SKM-1 (cell line): ENCODE measurements at regions not wholly inside any gene's neighbourhood (a gene's known extent, or its start where the extent isn't known, plus 50 kb on each side); places are given as distances from the start of the nearest gene placed in this dataset.
"Not testable (repeated sequence)": the region's sequence is repeated elsewhere in the genome, so short reads cannot be mapped to it uniquely, and the experiment has no call there.

Experiments used
- DNase-seq: peaks from one replicate; lab custom pipeline; 2025; ENCODE audit not compliant: unreplicated experiment; lab: John Stamatoyannopoulos, UW

GRCh38 chr9:85487872-85488271 lies 253.9 kb downstream of the AGTPBP1 start:
- DNase-seq = no peak

DNA sequence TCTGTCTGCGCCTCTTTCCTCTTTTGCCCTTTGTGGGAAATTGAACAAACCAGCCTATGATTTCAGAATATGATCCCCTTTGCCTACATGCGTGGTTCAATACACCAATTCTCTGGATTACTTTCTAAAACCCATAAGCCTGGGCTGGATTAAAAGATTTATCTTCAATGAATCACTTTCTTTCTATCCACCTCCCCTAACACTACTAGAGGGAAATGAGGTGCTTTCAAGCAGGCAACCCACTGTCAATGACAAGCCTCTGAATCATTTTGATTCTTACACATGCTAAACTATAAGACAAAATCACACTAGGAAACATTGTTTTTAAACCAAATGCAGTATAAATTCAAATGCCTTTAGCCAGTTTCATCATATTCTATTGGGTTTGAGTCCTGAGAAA lies 257.5 kb downstream of the AGTPBP1 start:
- DNase-seq = no peak

- no peak for DNase-seq
These were observed 258.5 kb downstream of the AGTPBP1 start for GRCh38 chr9:85483208-85483607.

DNA sequence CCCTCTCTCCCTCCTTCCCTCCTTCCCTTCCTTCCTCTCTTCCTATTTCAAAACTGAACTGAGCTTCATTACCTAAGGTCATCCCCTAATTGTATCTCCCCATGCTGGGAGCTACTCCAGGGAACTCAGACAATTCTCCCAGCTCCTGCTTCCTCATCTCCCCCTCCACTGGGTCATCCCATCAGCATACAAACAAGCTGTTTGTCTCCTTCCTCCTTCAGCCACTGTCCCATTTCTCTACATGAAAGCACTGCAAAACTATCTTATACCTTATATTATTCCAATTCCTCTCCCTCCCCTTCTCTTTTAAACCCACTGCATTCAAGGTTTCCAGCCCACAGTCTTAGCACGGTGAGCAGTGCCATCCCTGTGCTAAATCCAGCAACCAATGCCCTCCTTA lies 262.4 kb downstream of the AGTPBP1 start:
- DNase-seq = no peak

DNA sequence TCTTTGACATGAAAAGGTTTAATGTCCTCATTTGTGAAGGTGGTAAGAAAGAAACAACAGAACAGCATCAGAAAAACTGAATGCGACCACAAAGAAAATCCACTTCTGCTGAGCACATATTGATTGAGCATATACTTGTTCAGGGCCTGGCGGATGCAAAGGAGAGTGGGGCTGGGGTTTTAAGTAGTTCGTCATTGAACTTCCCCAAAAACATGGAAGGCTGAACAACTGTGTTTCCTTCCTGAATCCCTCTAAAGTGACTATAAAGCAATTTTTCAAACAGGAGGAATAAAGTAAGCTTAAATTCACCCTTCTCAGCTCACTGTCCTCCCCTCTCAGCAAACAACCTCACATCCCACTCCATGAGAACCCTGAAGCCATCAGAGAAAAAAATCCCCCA lies 262.9 kb downstream of the AGTPBP1 start:
- no peak for DNase-seq

- DNase-seq = not testable (repeated sequence)
These were observed 266.9 kb downstream of the AGTPBP1 start for GRCh38 chr9:85474896-85475295.

- no peak for DNase-seq
These were observed 270.0 kb downstream of the AGTPBP1 start for GRCh38 chr9:85471791-85472190.

GRCh38 chr9:85469041-85469440 lies 272.7 kb downstream of the AGTPBP1 start:
- DNase-seq = no peak

DNA sequence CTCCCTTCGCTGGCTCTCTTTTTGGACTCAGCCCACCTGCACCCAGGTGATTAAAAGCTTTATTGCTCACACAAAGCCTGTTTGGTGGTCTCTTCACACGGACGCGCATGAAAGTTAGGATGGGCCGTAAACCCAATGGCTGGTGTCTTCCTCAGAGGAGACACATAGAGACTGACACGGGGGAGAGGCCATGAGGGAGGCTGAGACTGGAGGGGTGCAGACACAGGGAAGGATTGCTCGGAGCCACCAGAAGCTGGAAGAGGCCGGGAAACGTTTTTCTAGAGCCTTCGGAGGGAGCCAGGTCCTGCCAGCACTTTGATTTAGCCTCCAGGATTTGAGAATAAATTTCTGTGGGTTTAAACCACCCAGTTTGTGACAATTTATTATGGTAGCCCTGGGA lies 274.9 kb downstream of the AGTPBP1 start:
- no peak for DNase-seq

- DNase-seq = not testable (repeated sequence)
These were observed 283.5 kb downstream of the AGTPBP1 start for GRCh38 chr9:85458114-85458864.

GRCh38 chr9:85453850-85454249 lies 287.9 kb downstream of the AGTPBP1 start:
- no peak for DNase-seq

- no peak for DNase-seq
These were observed 288.9 kb downstream of the AGTPBP1 start for GRCh38 chr9:85452841-85453240.

DNA sequence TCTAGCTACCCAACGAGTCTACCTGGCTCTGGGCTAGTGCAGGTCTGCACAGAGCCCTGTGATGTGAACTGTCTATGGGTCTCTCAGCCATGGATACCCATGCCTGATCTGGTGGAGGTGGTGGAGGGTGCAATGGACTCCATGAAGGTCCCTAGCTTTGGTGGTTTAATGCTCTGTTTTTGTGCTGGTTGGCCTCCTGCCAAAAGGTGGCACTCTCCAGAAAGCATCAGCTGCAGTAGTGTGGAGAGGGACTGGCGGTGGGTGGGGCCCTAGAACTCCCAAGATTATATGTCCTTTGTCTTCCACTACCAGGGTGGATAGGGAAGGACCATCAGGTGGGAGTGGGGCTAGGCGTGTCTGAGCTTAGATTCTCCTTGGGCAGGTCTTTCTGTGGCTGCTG lies 290.1 kb downstream of the AGTPBP1 start:
- DNase-seq = no peak

DNA sequence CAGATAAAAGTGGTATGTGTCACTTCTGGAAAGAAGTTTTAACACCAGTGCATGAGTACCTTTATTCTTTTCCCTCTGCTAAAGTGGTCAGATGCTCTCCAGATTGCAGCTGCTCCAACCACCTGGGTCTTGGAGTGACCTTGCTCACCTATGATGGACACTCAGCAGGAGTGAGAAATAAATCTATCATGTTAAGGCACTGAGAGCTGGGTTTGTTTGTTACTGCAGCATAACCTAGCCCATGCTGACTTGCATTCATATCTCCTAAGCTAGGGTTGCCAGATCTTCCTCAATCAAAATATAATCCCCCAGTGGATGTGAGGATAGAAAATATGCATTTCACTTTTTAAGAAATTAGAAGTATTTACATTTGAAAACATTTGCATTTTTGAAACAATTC lies 295.9 kb downstream of the AGTPBP1 start:
- no peak for DNase-seq

DNA sequence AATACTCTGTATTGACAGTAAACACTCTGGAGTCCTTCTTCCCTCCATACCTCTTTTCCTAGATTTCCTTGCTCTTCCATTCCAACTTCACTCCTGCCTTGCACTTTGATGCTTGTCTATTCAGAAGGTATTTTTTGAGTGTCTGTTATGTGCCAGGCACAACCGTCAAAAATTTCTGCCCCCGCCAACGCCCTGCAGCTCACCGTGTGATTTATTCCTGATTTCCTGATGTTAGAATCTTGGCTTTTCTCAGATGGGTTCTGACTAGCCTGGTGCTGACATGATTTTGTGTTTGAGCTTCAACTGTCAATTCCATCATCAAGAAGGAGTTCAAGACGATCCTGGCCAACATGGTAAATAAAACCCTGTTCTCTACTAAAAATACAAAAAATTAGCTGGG lies 297.5 kb downstream of the AGTPBP1 start:
- DNase-seq = no peak

GRCh38 chr9:85443190-85443598 lies 298.6 kb downstream of the AGTPBP1 start:
- no peak for DNase-seq

GRCh38 chr9:85439791-85440190 lies 302.0 kb downstream of the AGTPBP1 start:
- no peak for DNase-seq

DNA sequence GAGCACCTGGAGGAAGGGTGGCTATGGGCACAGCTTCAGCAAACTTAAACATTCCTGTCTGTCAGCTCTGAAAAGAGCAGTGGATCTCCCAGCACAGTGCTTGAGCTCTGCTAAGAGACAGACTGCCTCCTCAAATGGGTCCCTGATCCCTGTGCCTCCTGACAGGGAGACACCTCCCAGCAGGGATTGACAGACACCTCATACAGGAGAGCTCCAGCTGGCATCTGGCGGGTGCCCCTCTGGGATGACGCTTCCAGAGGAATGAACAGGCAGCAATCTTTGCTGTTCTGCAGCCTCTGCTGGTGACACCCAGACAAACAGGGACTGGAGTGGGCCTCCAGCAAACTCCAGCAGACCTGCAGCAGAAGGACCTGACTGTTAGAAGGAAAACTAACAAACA lies 307.8 kb downstream of the AGTPBP1 start:
- not testable (repeated sequence) for DNase-seq

DNA sequence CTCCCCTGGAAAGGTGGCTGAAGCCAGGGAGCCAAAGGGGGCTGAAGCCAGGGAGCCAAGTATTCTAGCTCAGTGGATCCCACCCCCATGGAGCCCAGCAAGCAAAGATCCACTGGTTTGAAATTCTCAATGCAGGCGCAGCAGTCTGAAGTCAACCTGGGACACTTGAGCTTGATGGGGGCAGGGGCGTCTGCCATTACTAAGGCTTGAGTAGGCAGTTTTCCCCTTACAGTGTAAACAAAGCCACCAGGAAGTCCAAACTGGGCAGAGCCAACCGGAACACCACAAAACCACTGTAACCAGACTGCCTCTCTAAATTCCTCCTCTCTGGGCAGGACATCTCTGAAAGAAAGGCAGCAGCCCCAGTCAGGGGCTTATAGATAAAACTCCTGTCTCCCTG lies 308.2 kb downstream of the AGTPBP1 start:
- DNase-seq = not testable (repeated sequence)

DNA sequence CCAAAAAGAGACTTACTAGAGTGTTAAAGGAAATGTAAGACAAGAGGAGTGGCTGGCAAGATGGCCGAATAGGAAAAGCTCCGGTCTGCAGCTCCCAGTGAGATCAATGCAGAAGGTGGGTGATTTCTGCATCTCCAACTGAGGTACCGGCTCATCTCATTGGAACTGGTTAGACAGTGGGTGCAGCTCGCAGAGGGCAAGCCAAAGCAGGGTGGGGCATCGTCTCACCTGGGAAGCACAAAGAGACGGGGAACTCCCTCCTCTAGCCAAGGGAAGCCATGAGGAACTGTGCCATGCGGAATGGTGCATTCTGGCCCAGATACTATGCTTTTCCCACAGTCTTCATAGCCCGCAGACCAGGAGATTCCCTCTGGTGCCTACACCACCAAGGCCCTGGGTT lies 308.7 kb downstream of the AGTPBP1 start:
- DNase-seq = no peak

DNA sequence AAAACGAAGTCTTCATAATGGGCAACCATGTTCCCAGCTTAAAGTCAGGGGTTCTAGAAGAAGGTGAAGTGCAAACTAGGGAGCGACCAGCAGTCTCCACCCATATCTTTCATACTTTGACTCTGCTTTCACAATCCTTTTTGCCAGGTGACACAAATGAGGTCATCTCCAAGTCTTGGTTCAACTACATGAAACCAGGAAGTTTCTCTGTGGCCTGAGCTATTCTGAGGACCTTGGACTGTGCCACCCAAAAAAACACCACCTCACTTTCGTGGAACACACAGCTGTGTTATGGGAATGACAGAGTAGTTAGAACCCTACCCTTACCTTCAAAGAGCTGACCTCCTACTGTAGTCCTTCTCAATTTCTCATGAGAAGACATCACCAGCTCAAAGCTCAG lies 309.2 kb downstream of the AGTPBP1 start:
- no peak for DNase-seq

DNA sequence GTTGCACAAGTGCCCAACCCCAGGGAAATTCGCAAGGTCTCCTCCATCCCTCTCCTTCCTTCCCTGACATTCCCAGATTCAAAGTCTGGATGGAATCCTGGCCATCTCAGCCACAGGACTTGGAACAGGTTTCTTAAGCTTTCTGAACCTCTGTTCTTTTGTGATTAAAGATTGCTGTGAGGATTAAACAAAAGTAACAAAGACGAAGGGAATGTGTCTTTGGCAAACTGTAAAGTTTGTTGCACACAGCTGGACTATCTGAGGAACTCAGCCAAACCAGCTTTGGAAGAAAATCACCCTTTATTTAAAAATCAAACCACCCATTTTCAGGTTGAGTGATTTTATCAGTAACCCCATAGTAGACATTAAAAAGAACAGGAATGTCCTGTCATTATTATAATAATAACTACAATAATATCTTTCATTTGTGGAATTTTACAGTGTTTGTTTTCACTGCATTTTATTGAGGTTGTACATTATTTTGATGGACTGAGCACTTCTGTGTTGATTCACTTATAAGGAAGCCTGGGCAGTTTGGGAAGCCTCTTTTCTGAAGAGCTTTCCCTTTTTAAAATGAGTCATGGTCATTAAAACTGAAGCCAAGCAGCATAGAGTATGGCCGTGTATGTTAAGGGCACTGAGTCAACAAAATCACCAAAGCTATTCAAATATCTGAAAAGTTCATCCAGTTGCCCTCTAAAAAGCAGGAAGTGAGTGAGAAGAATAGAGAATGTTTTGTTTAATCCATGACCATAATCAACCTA lies 310.2 kb downstream of the AGTPBP1 start:
- no peak for DNase-seq
